ENCODE measurements at regions not wholly inside any gene's neighbourhood (a gene's known extent, or its start where the extent isn't known, plus 50 kb on each side); places are given as distances from the start of the nearest gene placed in this dataset.
"Not testable (repeated sequence)": the region's sequence is repeated elsewhere in the genome, so short reads cannot be mapped to it uniquely, and the experiment has no call there.

DNA sequence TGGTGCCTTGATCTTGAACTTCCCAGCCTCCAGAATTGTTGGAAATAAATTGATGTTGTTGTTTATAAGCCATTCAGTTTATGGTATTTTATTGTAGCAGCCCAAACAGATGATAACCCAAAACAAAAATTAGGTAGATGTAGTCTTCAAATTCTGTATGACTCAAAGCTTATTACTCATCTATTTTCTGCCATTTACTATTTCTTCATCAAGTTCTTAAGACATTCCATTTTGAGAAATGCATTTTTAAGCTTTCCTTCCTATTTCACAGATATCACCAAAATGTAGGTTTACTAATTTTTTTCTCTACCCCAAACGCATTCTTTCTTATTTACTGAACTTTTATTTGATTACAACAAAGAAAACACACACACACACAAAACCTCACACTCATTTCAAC lies 148.2 kb downstream of the RND3 start:
- TF ChIP-seq, protein P1, sequence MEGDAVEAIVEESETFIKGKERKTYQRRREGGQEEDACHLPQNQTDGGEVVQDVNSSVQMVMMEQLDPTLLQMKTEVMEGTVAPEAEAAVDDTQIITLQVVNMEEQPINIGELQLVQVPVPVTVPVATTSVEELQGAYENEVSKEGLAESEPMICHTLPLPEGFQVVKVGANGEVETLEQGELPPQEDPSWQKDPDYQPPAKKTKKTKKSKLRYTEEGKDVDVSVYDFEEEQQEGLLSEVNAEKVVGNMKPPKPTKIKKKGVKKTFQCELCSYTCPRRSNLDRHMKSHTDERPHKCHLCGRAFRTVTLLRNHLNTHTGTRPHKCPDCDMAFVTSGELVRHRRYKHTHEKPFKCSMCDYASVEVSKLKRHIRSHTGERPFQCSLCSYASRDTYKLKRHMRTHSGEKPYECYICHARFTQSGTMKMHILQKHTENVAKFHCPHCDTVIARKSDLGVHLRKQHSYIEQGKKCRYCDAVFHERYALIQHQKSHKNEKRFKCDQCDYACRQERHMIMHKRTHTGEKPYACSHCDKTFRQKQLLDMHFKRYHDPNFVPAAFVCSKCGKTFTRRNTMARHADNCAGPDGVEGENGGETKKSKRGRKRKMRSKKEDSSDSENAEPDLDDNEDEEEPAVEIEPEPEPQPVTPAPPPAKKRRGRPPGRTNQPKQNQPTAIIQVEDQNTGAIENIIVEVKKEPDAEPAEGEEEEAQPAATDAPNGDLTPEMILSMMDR (IDR thresholded peaks at IDR 0.05): no peak
- Histone ChIP-seq H3K27me3 (no peaks in the 10 kb centered on the region), H3K4me1 (no peaks in the 10 kb centered on the region), H3K27ac (no peak overlapping the region), H3K9me3 (no peaks in the 10 kb centered on the region), H3K4me3 (no peak overlapping the region), H3K36me3 (no peaks in the 10 kb centered on the region)
- ATAC-seq (no peak), DNase-seq (no peak), FAIRE-seq (no peak)
- 54 to 65% methylated on average over 1 of the region's 1 CpG for WGBS, 2 donors
- intact Hi-C loops (cut with DNase I): no loop called here

DNA sequence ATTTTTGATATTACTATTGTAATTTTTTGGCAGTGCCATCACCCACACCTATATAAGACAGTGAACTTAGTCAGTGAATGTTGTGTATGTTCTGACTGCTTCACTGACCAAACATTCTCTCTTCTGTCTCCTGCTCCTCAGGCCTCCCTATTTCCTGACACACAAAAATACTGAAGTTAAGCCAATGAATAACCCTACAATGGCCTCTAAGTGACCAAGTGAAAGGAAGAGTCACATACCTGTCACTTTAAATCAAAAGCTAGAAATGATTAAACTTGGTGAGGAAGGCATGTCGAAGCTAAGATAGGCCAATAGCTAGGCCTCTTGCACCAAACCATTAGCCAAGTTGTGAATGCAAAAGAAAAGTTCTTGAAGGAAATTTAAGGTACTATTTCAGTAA lies 151.9 kb downstream of the RND3 start:
- FAIRE-seq (no peak), ATAC-seq (no peak), DNase-seq (no peak)
- intact Hi-C loops (cut with DNase I): no loop called here
- TF ChIP-seq, protein P1 (IDR thresholded peaks at IDR 0.05): no peak
- H3K9me3 ChIP-seq: no peaks in the 10 kb centered on the region
- no peak overlapping the region for H3K27ac ChIP-seq
- H3K4me1 ChIP-seq: no peaks in the 10 kb centered on the region
- no peaks in the 10 kb centered on the region for H3K27me3 ChIP-seq
- H3K4me3 ChIP-seq: no peak overlapping the region
- no peaks in the 10 kb centered on the region for H3K36me3 ChIP-seq
- 53 to 67% methylated on average over 1 of the region's 1 CpG for WGBS, 2 donors

DNA sequence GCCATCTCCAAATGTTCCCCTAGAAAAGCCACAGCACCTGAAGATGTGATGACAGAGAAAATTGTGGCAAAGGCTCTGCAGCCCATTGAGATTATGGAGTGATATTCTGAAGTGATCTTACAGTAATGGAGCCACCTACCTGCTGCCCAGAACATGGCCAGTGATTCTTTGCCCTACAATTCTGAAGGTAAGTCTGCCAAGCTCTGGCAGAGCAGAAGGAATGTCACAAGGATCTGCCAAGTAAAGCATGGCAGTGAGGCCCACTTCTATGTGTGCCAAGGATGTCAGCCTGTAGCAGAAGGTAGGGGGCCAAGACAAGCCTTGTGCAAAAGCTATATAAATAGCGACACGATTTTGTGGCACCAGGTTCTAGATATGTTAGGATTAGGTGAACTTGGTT lies 155.1 kb downstream of the RND3 start:
- DNase-seq (no peak), ATAC-seq (peak in 1 of 4 donors; percentile 49), FAIRE-seq (no peak)
- no peaks in the 10 kb centered on the region for H3K4me1 ChIP-seq
- 71 to 78% methylated on average over 2 of the region's 2 CpGs for WGBS, 2 donors
- TF ChIP-seq, protein P1 (IDR thresholded peaks at IDR 0.05): no peak
- no peaks in the 10 kb centered on the region for H3K9me3 ChIP-seq
- intact Hi-C loops (cut with DNase I): no loop called here
- H3K27ac ChIP-seq: no peak overlapping the region
- H3K4me3 ChIP-seq: no peak overlapping the region
- no peaks in the 10 kb centered on the region for H3K36me3 ChIP-seq
- no peaks in the 10 kb centered on the region for H3K27me3 ChIP-seq

DNA sequence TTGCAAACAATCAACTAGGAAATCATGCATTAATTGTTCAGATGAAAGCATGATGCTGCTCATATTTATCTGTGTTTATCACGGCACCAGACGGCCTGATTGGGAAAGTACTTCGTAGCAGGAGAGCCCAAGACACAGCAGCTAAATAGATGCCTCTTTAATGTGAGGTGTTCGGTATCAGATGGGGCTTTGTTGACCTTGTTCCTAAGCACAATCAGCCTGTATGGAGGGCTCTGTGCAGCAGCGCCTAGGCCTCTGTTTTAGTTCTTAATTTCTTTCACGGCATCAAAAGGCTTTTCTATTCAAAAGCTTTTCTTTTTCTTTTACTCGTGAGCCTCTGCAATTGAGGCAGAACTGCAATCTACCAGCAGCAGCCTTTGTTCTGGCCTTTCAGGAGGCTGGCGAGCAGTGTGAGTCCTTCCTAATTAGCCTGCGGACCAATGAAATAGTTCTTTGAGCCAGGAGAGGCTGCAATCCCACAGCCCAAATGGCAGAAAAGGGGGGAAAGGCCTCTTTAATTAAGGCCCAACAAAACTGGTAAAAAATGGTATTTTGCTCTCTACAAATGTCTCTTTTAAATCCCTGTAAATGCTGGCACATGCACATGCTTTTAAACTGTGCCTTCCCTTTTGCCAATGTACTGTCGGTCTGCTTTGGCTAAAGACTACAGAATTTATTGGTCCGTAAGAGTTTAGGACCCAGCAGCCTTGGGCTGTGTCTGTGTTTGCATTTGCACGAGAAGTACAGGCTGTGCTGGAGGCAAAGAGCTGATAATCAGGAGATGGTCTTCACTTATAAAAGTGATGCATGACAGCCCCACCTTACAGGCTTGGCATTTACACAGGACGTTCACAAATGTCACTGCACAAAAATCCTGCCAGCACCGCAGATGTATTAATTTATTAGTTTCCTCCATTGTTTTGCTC lies 159.6 kb downstream of the RND3 start:
- no peak for ATAC-seq
- no peak for DNase-seq
- TF ChIP-seq, protein P1 (IDR thresholded peaks at IDR 0.05): no peak
- 72 to 73% methylated on average over 14 of the region's 14 CpGs for WGBS, 2 donors
- no peaks in the 10 kb centered on the region for H3K36me3 ChIP-seq
- H3K4me3 ChIP-seq: no peak overlapping the region
- no peaks in the 10 kb centered on the region for H3K4me1 ChIP-seq
- no peaks in the 10 kb centered on the region for H3K27me3 ChIP-seq
- no peak for FAIRE-seq
- no peak overlapping the region for H3K27ac ChIP-seq
- intact Hi-C loops (cut with DNase I): no loop called here
- H3K9me3 ChIP-seq: no peaks in the 10 kb centered on the region

DNA sequence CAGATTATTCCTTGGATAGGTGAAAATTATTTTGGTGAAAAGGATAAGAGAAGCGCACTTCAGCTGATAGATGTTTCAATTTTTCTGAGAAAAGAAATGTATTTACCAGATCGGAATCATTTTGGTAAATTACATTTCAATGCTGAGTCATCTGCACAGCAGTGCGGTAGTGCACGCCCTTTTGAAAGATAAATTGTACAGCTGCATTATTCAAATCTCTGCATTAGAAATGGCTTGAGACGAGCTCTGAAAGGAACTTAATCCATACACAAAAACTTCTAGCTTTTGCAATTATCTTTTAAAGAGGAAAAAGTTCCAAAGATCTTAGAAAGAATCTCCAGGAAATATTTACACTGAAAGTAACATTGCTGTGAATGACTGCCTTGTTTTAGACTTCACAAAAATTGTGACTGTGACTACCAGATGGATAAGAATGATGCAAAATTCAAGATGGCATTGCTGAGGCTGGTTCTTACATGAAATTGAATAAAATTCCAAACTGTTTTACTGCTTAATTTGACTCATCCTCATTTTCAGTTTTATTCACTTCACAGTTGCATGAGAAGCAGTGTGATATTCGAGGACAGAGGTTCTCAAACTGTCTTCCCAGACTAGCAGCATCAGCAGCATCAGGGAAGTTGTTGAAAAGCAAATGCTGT lies 161.7 kb downstream of the RND3 start:
- Histone ChIP-seq H3K4me3 (no peak overlapping the region), H3K27me3 (no peaks in the 10 kb centered on the region), H3K4me1 (no peaks in the 10 kb centered on the region), H3K9me3 (no peaks in the 10 kb centered on the region), H3K27ac (no peak overlapping the region), H3K36me3 (no peaks in the 10 kb centered on the region)
- FAIRE-seq (no peak), ATAC-seq (no peak), DNase-seq (no peak)
- 67 to 73% methylated on average over 6 of the region's 6 CpGs for WGBS, 2 donors
- intact Hi-C loops (cut with DNase I): no loop called here
- TF ChIP-seq, protein P1 (IDR thresholded peaks at IDR 0.05): no peak

DNA sequence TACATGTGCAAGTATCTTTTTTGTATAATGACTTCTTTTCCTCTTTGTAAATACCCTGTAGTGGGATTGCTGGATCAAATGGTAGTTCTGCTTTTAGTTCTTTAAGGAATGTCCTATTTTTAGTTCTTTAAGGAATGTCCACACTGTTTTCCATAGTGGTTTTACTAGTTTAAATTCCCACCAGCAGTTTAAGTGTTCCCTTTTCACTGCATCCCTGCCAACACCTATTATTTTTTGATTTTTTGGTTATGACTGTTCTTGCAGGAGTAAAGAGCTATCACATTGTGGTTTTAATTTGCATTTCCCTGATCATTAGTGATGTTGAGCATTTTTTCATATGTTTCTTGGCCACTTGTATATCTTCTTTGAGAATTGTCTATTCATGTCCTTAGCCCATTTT lies 164.4 kb downstream of the RND3 start:
- ATAC-seq; H3K27me3 ChIP-seq; intact Hi-C loops (cut with DNase I); H3K4me1 ChIP-seq; FAIRE-seq; H3K4me3 ChIP-seq; H3K36me3 ChIP-seq; H3K27ac ChIP-seq; H3K9me3 ChIP-seq; DNase-seq: not testable (repeated sequence)
